ENCODE measurements at regions not wholly inside any gene's neighbourhood (a gene's known extent, or its start where the extent isn't known, plus 50 kb on each side); places are given as distances from the start of the nearest gene placed in this dataset.
"Not testable (repeated sequence)": the region's sequence is repeated elsewhere in the genome, so short reads cannot be mapped to it uniquely, and the experiment has no call there.

- DNase-seq: no peak
Observed at GRCh38 chr3:28155631-28156030, 85.8 kb upstream of the CMC1 start.

- not testable (repeated sequence) for DNase-seq
Observed at GRCh38 chr3:28156599-28156998, 84.8 kb upstream of the CMC1 start.

- DNase-seq: no peak
Observed at GRCh38 chr3:28171962-28172361, 69.5 kb upstream of the CMC1 start.

- no peak for DNase-seq
Observed at GRCh38 chr3:28172748-28173147, 68.7 kb upstream of the CMC1 start.

- no peak for DNase-seq
Observed at GRCh38 chr3:28173836-28174235, 67.6 kb upstream of the CMC1 start.

- no peak for DNase-seq
Observed at GRCh38 chr3:28186748-28187147, 54.7 kb upstream of the CMC1 start.

- DNase-seq: no peak
Observed at GRCh38 chr3:28188686-28189085, 52.7 kb upstream of the CMC1 start.

GRCh38 chr3:28191363-28191762, 50.1 kb upstream of the CMC1 start:
- DNase-seq: no peak

All from occipital lobe (tissue), 1 donor.